Sigmoid colon (tissue), 6 donors: ENCODE measurements at regions not wholly inside any gene's neighbourhood (a gene's known extent, or its start where the extent isn't known, plus 50 kb on each side); places are given as distances from the start of the nearest gene placed in this dataset.

Source experiments
- DNase-seq: peaks from one replicate; pipeline ENCODE4 v3.0.0-alpha.2; 2019
- H3K27ac ChIP-seq, 4 donors: fragments of 200-600 bp; sonication (generic); one replicate each; pipeline ENCODE4 v1.5.1; 2016 to 2019; ENCODE audit warnings: mild to moderate bottlenecking in 1 of 4
- H3K27me3 ChIP-seq, 3 donors: fragments of 200-600 bp; sonication (generic); one replicate each; pipeline ENCODE4 v1.5.1; 2019; ENCODE audit warnings: mild to moderate bottlenecking in 1 of 3
- H3K36me3 ChIP-seq, 4 donors: fragments of 200-600 bp; sonication (generic); one replicate each; pipeline ENCODE4 v1.5.1; 2016 to 2019
- H3K4me1 ChIP-seq, 4 donors: fragments of 200-600 bp; sonication (generic); one replicate each; pipeline ENCODE4 v1.5.1; 2017 to 2019
- H3K4me3 ChIP-seq, 4 donors: fragments of 200-600 bp; sonication (generic); one replicate each; pipeline ENCODE4 v1.5.1; 2017 to 2019; ENCODE audit warnings: mild to moderate bottlenecking in 2 of 4, moderate library complexity in 1 of 4
- H3K9me3 ChIP-seq, 4 donors: fragments of 200-600 bp in 3 of 4; sonication (generic) in 3 of 4; one replicate each; pipeline versions ENCODE4 v1.5.1 to v1.6.1; 2013 to 2019
- EP300 ChIP-seq, 4 donors: sonication (generic); formaldehyde crosslinking; IDR thresholded peaks; one replicate each; pipeline ENCODE4 v1.6.1; 2017; ENCODE audit warnings: antibody characterized with exemption in 4 of 4
- POLR2A ChIP-seq, 2 donors: fragments of 450-650 bp; IDR thresholded peaks; one replicate each; pipeline ENCODE4 v1.6.1; 2016; ENCODE audit warnings: antibody characterized with exemption in 2 of 2, mild to moderate bottlenecking in 2 of 2, moderate library complexity in 2 of 2
- POLR2AphosphoS5 ChIP-seq, 4 donors: sonication (generic); formaldehyde crosslinking; IDR thresholded peaks; one replicate each; pipeline ENCODE4 v1.6.1; 2017; ENCODE audit warnings: antibody characterized with exemption in 4 of 4
- WGBS, 2 donors: extraction: QIAGEN DNeasy Blood & Tissue Kit; methylation state at CpG; one replicate each; pipeline ENCODE4 v1.1.7; 2013; 5-methylcytosine and 5-hydroxymethylcytosine counted together
- intact Hi-C: fragments of 100-400 bp; cut with DNase I; formaldehyde crosslinking; loops from one replicate; pipeline ENCODE4 v1.15.1; 2023
- TF ChIP-seq, protein P1 (sequence below), 4 experiments: fragments of 450-650 bp in 3 of 4; fragments of 200-600 bp in 1 of 4; IDR thresholded peaks; one replicate each; pipeline ENCODE4 v1.5.1; 2016 to 2019; ENCODE audit warnings: antibody characterized with exemption in 4 of 4, mild to moderate bottlenecking in 3 of 4, moderate library complexity in 2 of 4
- donor health status: healthy with polysubstance abuse.
- donor health status: healthy.

DNA sequence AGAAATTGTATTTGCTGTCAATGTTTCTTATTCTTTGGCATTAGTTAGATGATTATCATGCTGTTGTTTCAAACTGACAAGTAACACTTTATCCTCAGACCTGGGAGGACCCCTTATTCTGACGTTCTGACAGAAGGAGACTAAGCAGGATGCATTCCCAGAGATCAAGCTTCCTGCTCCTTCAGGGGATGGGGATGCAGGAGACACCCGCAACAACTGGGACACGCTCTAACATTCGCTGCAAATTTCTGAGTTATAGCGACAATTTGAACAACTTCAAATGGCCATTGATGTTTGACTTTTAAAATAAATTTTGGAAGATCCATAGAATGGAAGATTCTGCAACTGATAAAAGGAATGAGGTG is 69.0 kb upstream of the ZNF184 start:
- Histone ChIP-seq H3K4me1 (peaks cover 0 to 13% (median 4%) of the 10 kb centered on the region in 4 donors), H3K36me3 (no peaks in the 10 kb centered on the region), H3K27ac (no peak overlapping the region), H3K4me3 (no peak overlapping the region), H3K9me3 (no peaks in the 10 kb centered on the region), H3K27me3 (peaks cover 12 to 85% (median 49%) of the 10 kb centered on the region in 3 donors)
- DNase-seq = no peak
- 32 to 55% methylated on average over 5 of the region's 5 CpGs for WGBS, 2 donors
- no peak for TF ChIP-seq POLR2AphosphoS5 (IDR thresholded peaks at IDR 0.05)
- no peak for TF ChIP-seq EP300 (IDR thresholded peaks at IDR 0.05)
- TF ChIP-seq, protein P1, sequence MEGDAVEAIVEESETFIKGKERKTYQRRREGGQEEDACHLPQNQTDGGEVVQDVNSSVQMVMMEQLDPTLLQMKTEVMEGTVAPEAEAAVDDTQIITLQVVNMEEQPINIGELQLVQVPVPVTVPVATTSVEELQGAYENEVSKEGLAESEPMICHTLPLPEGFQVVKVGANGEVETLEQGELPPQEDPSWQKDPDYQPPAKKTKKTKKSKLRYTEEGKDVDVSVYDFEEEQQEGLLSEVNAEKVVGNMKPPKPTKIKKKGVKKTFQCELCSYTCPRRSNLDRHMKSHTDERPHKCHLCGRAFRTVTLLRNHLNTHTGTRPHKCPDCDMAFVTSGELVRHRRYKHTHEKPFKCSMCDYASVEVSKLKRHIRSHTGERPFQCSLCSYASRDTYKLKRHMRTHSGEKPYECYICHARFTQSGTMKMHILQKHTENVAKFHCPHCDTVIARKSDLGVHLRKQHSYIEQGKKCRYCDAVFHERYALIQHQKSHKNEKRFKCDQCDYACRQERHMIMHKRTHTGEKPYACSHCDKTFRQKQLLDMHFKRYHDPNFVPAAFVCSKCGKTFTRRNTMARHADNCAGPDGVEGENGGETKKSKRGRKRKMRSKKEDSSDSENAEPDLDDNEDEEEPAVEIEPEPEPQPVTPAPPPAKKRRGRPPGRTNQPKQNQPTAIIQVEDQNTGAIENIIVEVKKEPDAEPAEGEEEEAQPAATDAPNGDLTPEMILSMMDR (IDR thresholded peaks at IDR 0.05) = no peak
- TF ChIP-seq POLR2A (IDR thresholded peaks at IDR 0.05) = no peak
- intact Hi-C loops = no loop called here

DNA sequence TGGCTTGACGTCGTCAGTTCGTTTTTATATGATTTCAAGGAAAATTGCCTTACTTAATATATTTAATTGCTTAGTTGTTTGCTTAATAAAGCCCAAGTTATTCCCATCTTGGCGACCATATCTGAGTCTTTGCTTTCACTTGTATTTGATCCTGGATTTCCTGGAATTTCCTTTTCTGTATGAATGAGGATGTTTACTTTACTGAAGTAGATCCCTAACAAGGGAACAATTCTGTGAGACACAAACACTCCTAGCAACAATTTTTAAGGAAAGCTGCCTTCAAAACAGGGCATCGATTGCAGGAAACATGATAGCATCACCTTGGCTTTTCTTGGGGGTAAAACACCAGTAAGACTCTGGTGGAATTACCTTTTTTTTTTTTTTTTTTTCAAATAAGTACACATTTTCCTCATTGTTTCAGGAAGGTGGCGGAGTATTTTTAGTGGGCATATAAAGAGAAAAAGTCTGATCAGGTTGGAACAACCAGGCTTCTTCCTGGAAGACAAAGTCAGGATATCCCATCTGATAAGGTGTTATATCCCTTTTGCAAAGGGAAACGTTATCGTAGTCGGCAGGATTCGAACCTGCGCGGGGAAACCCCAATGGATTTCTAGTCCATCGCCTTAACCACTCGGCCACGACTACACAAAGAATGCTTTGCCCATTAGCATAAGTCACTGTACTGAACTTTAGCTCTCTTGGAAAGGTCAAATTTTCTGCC is 68.5 kb upstream of the ZNF184 start:
- WGBS, 2 donors = 31 to 52% methylated on average over 15 of the region's 15 CpGs
- Histone ChIP-seq H3K4me3 (no peak overlapping the region), H3K9me3 (no peaks in the 10 kb centered on the region), H3K36me3 (no peaks in the 10 kb centered on the region), H3K4me1 (peaks cover 0 to 13% (median 4%) of the 10 kb centered on the region in 4 donors), H3K27me3 (peaks cover 12 to 85% (median 44%) of the 10 kb centered on the region in 3 donors), H3K27ac (no peak overlapping the region)
- no peak for DNase-seq
- TF ChIP-seq EP300 (IDR thresholded peaks at IDR 0.05) (no peak), POLR2AphosphoS5 (IDR thresholded peaks at IDR 0.05) (no peak), POLR2A (IDR thresholded peaks at IDR 0.05) (no peak)
- TF ChIP-seq, protein P1 (IDR thresholded peaks at IDR 0.05) = no peak
- intact Hi-C loops = no loop called here

DNA sequence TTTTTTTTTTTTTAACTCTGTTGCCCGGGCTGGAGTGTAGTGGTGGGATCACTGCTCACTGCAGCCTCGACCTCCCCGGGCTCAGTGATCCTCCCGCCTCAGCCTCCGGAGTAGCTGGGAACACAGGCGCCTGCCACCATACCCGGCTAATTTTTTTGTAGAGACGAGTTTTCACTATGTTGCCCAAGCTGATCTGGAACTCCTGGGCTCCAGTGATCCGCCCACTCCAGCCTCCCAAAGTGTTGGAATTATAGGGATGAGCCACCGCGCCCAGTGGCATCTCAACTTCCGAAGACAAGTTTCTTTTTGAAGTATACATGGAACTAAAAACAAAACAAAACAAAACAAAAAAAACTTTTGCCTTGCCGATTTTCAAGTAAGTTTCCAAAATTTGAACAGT is 66.6 kb upstream of the ZNF184 start:
- Histone ChIP-seq H3K36me3 (no peaks in the 10 kb centered on the region), H3K27me3 (peaks cover 7 to 83% (median 28%) of the 10 kb centered on the region in 3 donors), H3K9me3 (no peaks in the 10 kb centered on the region), H3K27ac (no peak overlapping the region), H3K4me3 (no peak overlapping the region), H3K4me1 (peaks cover 0 to 4% (median 0%) of the 10 kb centered on the region in 4 donors)
- DNase-seq = no peak
- 64 to 79% methylated on average over 13 of the region's 13 CpGs for WGBS, 2 donors
- intact Hi-C loops = no loop called here
- TF ChIP-seq, protein P1 (IDR thresholded peaks at IDR 0.05) = no peak
- TF ChIP-seq EP300 (IDR thresholded peaks at IDR 0.05) = no peak
- no peak for TF ChIP-seq POLR2A (IDR thresholded peaks at IDR 0.05)
- TF ChIP-seq POLR2AphosphoS5 (IDR thresholded peaks at IDR 0.05) = no peak

DNA sequence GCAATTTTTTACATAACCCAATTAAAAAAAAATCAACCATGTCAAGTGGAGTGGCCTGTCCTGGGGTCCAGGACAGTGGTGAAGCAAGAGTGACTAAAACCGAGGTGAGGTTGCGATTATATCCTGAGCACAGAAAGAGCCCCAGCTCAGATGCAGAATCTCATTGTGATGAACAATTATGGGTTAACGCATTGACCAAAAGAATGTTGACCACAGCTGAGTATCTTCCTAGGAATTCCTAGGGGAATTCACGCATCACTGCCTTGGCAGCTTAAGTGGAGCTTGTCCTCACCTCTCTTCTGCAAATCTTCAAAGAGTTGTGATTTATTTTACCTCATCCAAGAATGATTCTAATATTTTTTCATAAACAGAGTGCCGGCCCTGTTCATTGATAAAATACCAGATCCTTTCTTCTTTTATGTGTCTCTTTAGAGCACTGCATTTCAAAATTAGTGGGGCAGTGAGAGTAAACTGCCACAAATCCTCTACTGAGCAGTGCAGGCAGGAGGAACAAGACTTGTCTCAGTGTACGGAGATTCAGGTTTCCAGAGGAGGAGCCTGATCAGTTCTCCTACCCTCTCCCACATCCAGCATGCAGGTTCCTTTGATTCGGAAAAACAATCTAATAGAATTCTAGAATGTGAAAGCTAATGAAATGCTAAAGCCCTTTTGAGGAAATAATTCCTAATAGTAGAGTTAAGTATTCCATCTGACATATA is 60.1 kb upstream of the ZNF184 start:
- TF ChIP-seq EP300 (IDR thresholded peaks at IDR 0.05) (no peak), POLR2A (IDR thresholded peaks at IDR 0.05) (no peak), POLR2AphosphoS5 (IDR thresholded peaks at IDR 0.05) (no peak)
- TF ChIP-seq, protein P1 (IDR thresholded peaks at IDR 0.05) = no peak
- Histone ChIP-seq H3K36me3 (no peaks in the 10 kb centered on the region), H3K4me3 (no peak overlapping the region), H3K27me3 (peaks cover 0 to 67% (median 0%) of the 10 kb centered on the region in 3 donors), H3K9me3 (no peaks in the 10 kb centered on the region), H3K27ac (no peak overlapping the region), H3K4me1 (no peaks in the 10 kb centered on the region)
- intact Hi-C loops = no loop called here
- WGBS, 2 donors = 65 to 69% methylated on average over 7 of the region's 7 CpGs
- no peak for DNase-seq
